NCI-H1417 (cell line): ENCODE measurements at regions not wholly inside any gene's neighbourhood (a gene's known extent, or its start where the extent isn't known, plus 50 kb on each side); places are given as distances from the start of the nearest gene placed in this dataset.

ENCODE experiments used
- DNase-seq, 3 experiments: peaks; one replicate each; lab custom pipeline; 2025; lab: John Stamatoyannopoulos, UW

- no peak for DNase-seq
Measured at GRCh38 chrX:69083801-69084200, 81.5 kb downstream of the PJA1 start.

- DNase-seq, result no peak
Measured at GRCh38 chrX:69083361-69083760, 81.9 kb downstream of the PJA1 start.

GRCh38 chrX:69082753-69083150 is 82.5 kb downstream of the PJA1 start:
- DNase-seq, result no peak

- DNase-seq, result peak in 1 of 3 experiments; percentile 25
Measured at GRCh38 chrX:69082055-69082752, 83.0 kb downstream of the PJA1 start.

- DNase-seq, result peak in 2 of 3 experiments; percentile 29 to 50
Measured at GRCh38 chrX:69080855-69081465, 84.3 kb downstream of the PJA1 start.

GRCh38 chrX:69079268-69079667 is 86.0 kb downstream of the PJA1 start:
- DNase-seq, result no peak

- DNase-seq, result no peak
Measured at GRCh38 chrX:69077895-69078455, 87.3 kb downstream of the PJA1 start.

- no peak for DNase-seq
Measured at GRCh38 chrX:69076088-69076487, 89.2 kb downstream of the PJA1 start.

GRCh38 chrX:69074726-69075125 is 90.5 kb downstream of the PJA1 start:
- DNase-seq, result no peak

GRCh38 chrX:69073721-69074120 is 91.5 kb downstream of the PJA1 start:
- no peak for DNase-seq

GRCh38 chrX:69073241-69073640 is 92.0 kb downstream of the PJA1 start:
- no peak for DNase-seq

- no peak for DNase-seq
Measured at GRCh38 chrX:69072486-69073006, 92.7 kb downstream of the PJA1 start.

GRCh38 chrX:69070949-69071650 is 94.2 kb downstream of the PJA1 start:
- no peak for DNase-seq

GRCh38 chrX:69069876-69070275 is 95.4 kb downstream of the PJA1 start:
- DNase-seq, result no peak

- DNase-seq, result no peak
Measured at GRCh38 chrX:69069086-69069445, 96.2 kb downstream of the PJA1 start.

GRCh38 chrX:69068301-69069085 is 96.8 kb downstream of the PJA1 start:
- no peak for DNase-seq

- DNase-seq, result no peak
Measured at GRCh38 chrX:69067841-69068240, 97.4 kb downstream of the PJA1 start.

- no peak for DNase-seq
Measured at GRCh38 chrX:69066966-69067525, 98.2 kb downstream of the PJA1 start.

- DNase-seq, result no peak
Measured at GRCh38 chrX:69066021-69066757, 99.1 kb downstream of the PJA1 start.

- DNase-seq, result no peak
Measured at GRCh38 chrX:69065451-69065850, 99.8 kb downstream of the PJA1 start.

GRCh38 chrX:69063486-69063885 is 101.8 kb downstream of the PJA1 start:
- no peak for DNase-seq
